GM04503 (cell line): ENCODE measurements at regions not wholly inside any gene's neighbourhood (a gene's known extent, or its start where the extent isn't known, plus 50 kb on each side); places are given as distances from the start of the nearest gene placed in this dataset.
"Not testable (repeated sequence)": the region's sequence is repeated elsewhere in the genome, so short reads cannot be mapped to it uniquely, and the experiment has no call there.

Experiments used
- DNase-seq: peaks from one replicate; pipeline ENCODE4 v3.0.0-alpha.2; 2012; ENCODE audit warnings: low read depth

DNA sequence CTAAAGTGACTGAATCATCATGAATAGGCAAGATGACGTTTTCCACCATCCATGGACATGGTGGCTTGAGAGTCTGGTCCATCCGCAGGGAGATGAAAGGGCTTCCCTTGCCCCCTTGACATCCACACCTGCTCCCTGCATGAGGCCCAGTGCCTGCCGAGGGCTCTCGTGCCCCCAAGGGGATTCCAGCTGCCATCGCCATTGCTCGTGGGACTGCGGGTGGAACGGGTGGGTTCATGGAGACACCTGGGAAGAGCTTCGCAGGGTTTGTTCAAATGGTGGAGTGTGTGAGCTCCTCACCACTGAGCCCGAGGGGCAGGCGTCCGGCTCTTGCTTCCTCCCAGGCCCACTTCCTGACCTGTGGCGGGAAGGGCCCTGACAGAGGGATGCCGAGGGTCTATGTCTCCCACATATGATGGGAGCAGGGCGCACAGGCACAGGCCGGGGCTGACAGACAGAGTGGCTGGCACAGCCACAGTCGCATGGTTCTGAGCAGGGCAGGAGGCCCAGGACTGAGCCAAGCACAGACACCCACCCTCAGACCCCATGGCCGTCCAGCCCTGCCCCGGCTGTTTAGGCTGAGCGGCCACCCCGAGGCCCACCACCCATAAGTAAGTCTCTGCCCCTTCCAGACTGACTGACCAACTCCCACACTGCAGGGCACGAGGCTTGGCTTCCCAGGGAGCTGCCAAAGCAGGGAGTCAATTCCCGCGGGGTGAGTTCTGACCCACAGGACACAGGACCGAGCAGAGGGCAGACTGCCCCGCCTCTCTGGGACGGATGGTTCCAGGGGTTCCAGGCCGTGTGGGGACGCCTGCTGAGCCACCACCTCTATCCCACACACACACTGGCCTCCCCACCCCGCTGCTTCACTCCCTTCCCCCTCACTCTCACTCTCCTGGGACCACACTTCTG lies 70.0 kb upstream of the PPP1R26 start:
- no peak for DNase-seq

DNA sequence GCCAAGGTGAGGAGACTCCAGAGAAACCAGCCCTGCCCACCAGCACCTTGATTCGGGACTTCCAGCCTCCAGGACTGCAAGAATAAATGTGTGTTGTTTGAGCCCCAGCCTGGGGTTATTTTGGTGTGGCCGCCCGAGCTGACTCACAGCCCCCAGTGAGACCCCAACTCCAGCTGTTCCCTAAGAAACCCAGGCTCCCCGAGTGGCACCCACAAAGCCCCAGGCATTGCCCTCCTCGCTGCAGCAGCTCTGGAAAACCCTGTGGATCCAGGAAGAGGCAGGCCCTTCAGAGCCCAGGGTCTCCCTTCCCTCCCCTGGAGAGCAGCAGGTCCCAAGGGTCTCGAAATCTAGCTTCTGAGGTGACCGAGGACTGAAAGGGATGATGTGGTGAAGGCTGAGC lies 69.2 kb upstream of the PPP1R26 start:
- DNase-seq: no peak

DNA sequence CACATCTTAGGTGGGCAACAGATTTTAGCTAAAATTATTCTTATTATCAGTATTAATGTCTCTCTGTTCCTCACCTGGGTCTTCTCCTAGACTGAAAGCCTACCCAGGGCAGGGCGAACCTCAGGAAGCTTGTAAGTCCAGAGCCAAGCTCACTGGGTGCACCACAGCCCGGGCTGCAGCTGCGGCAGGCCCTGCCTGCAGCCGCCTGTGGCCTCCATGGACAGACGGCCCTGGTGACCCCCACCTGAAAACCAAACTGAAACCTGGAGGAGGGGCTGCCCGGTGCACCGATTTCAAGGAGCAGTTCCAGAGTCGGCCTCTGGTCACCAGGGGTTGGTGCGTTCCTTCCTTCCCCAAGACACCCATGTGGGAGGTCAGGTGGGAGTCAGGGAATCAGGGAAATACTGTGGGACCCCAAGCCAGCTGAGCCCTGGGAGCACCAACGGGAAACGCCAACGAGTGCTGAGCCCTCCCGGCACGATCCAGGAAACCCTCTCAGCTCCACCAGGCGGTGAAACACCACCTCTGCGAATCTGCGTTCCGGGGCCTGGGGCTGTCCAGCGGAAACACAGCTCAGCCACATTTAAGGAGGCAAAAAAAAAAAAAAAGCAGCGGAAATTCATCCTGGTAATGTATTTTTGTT lies 68.6 kb upstream of the PPP1R26 start:
- DNase-seq: no peak

DNA sequence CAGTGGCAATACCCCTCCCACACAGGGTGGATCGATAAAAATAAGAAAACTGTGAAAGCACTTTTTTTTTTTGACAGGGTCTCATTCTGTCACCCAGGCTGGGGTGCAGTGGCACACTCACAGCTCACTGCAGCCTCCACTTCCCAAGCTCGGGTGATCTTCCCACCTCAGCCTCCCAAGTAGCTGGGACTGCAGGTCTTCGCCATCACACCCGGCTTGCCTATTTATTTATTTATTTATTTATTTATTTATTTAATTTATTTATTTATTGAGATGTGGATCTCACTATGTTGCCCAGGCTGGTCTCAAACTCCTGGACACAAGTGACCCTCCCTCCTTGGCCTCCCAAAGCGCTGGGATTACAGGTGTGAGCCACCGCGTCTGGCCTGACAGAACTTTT lies 68.0 kb upstream of the PPP1R26 start:
- not testable (repeated sequence) for DNase-seq

DNA sequence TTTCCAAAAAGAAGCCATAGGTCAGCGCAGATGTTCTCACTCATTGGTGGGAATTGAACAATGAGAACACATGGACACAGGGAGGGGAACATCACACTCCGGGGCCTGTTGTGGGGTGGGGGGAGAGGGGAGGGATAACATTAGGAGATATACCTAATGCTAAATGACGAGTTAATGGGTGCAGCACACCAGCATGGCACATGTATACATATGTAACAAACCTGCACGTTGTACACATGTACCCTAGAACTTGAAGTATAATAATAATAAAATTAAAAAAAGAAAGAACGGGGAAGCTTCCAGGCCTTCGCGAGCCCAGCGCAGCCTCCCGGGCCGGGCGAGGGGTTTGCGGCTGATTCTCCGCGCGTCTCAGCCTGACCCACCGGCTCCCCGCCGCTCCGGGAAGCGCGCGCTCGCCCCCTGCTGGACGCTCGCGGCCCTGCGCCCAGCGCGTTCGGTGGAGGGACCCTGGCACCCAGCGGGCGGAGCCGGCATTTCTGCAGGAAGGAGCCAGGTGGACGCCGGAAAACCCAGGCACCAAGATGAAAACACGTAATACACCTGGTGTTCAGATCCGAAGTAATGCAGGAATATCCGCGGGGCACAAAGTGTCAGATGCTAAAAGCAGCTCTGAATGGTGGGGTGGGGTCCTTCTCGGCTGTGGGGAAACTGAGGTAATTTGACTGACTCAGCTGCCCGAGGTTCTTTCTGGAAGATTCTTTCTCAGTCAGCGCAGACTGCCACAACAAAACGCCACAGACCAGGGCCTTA lies 67.1 kb upstream of the PPP1R26 start:
- DNase-seq: peak; percentile 3

DNA sequence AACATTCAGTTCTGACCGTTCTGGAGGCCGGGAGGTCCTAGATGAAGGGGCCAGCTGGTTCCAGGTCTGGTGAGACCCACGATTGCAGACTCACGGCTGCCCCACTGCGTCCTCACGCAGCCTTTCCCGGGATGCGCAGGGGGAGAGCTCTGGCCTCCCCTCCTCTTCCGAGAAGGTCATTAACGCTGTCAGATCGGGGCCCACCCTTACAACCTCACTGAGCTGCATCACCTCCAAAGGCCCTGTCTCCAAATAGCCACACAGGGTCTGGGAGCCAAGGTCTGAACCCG lies 66.6 kb upstream of the PPP1R26 start:
- DNase-seq: no peak

DNA sequence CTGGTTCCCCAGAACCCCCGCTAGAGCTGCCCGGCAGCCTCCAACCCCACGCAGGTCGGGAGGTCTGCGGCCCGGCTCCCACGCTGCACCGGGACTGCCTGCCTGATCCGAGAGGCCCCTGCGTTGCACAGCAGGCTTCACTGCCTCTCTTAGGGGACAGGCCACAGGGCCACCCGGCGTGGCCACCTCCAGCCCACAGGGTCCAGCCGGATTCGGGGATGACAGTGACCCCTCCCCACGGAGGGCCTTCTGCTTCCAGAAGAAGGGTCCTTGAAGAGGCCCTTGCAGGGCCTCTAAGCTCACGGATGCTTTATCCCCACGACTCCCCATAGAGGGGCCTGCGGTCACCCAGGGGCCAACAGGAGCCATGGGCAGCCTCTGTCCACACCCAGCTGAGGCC lies 66.1 kb upstream of the PPP1R26 start:
- no peak for DNase-seq

DNA sequence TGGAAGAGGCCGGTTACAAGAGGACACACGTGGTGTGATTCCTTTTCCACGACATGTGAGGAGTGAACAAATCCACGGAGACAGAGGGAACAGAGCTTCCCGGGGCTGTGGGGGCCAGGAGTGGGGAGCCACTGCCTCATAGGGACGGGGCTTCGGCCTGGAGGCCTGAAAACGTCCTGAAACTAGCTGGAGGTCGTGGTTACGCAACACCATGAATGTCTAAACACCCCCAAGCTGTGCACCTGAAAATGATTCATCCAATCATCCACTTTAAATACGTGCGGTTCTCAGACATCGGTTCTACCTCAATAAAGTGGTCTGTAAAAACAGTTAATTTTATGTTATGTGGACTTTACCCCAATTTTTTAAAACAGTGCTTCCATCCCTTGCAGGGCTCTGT lies 65.3 kb upstream of the PPP1R26 start:
- no peak for DNase-seq

DNA sequence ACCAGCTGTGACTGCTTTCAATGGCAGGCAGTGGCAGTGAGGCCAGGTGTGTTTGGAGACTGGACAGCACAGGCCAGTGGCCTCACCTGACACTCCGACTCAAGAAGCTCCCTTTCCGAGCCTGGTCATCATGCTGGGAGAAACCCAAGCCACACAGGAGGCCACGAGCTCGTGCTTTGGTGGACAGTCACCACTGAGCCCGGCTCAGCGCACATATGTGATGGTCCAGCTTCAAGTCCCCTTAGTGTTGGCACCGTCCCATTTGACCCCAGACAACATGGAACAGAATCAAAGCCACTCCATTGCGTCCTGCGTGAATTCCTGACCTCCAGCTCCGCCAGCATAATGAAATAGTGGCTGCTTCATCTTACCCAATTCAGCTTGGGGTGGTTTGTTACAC lies 64.0 kb upstream of the PPP1R26 start:
- no peak for DNase-seq

DNA sequence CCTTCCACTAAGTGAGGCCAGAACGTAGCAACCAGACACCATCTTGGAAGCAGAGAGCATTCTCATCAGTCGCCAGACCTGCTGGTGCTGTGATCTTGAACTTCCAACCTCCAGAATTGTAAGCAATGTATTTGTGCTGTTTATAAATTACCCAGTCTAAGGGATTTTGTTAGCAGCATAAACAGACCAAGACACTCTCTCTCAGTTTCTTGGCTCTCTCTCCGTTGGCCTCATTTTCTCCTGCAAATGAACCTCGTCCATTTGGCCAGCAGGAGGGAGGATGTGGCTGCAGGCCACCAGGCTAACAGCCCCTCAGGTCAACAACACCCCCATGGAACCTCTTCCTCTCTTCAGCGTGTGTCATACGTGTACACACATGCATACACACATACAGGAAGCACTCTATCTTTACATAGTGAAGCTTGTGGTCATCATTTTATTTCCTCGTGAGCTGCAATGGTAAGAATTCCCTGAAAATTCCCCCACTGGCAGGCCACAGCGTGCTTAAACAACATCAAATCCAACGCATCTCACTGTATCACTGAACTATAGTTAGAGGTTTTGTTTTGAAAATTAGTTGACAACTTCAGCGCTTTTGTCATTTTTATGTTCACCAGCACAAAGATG lies 62.8 kb upstream of the PPP1R26 start:
- DNase-seq: no peak

DNA sequence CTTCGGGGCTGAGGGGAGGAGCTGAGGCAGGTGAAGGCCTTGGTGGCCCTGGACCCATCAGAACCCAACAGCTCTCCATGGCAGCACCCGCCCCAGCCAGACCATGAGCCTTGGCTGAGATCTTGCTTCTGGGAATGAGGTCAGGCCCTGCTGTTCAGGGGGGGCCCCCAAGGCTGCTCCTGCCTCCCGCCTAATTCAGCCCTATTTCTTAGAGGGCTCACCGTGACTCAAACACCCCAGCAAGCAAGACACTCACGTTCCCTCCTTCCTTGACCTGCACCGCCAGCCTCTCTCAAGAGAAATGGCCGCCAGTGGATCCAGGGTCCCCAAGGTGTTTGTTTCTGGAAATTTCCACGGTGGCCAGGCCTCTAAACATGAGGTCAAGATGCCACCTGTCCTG lies 61.4 kb upstream of the PPP1R26 start:
- DNase-seq: no peak

DNA sequence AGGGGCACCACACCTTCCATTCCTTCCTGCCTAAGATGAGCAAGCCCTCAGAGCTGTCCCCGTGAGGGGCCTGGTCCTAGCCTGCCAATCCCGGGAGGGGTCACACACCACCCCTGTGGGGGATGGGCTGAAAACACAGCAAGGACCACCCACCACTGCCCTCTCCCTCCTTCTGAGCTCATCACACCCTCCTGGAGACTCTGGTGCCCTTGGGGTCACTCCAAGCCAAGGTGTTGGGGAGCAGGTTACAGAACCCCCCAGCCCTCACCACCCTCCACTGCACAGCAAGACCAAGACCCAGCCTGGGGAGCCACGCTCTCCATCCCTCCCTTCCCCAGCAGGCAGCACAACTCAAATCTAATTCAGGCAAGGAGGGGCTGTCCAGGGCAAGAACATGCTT lies 60.5 kb upstream of the PPP1R26 start:
- no peak for DNase-seq

DNA sequence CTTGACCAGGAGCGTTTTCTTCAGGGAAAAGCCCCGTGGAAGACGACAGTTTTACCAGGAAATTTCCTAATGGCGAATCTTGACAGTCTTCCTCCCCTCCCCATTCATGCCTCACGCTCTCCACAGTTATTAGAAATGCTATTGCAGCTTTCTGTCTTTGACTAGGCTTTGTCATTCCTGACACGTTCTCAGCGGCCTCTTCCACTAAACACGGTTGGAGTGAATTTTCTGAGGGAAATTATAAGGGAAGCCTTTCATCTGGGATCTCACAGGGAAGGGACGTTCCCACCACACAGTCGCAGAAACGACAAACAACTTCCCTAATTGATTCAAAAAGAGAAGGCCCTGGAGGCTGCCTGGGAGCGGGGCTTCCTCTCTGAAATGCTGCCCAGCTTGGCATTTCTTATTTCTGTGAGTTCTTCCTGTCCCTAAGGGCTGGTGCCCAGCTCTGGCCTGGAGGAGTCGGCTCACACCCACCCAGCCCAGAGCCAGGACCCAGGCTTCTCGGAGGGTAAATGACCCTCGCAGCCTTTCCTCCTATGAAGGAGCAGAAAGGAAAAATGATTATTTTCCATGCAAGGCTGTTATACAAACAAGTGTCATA lies 57.1 kb upstream of the PPP1R26 start:
- no peak for DNase-seq

DNA sequence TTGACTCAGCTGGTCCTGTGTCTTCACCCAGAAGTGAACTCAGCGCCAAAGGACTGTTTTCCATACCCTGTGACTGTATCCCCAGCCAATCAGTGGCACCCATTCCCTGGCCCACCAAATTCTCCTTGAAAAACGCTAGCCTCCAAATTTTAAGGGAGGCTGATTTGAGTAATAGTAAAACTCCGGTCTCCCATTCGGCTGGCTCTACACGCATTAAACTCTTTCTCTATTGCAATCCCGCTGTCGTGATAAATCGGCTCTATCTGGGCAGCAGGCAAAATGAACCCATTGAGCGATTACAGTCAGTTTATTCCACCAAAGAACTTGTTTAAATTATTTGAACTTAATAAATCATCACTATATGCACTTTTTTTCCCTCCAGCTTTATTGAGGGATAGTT lies 55.9 kb upstream of the PPP1R26 start:
- DNase-seq: no peak
